ENCODE measurements at regions not wholly inside any gene's neighbourhood (a gene's known extent, or its start where the extent isn't known, plus 50 kb on each side); places are given as distances from the start of the nearest gene placed in this dataset.
A peak's percentile ranks its signal among the peaks of the same experiment; 100 is the strongest.

- DNase-seq = no peak
Observed at GRCh38 chr13:31048521-31048920, 113.2 kb downstream of the HSPH1 start.

- DNase-seq = peak; percentile 92
Observed at GRCh38 chr13:31046711-31047279, 114.3 kb downstream of the TEX26 start.

DNA sequence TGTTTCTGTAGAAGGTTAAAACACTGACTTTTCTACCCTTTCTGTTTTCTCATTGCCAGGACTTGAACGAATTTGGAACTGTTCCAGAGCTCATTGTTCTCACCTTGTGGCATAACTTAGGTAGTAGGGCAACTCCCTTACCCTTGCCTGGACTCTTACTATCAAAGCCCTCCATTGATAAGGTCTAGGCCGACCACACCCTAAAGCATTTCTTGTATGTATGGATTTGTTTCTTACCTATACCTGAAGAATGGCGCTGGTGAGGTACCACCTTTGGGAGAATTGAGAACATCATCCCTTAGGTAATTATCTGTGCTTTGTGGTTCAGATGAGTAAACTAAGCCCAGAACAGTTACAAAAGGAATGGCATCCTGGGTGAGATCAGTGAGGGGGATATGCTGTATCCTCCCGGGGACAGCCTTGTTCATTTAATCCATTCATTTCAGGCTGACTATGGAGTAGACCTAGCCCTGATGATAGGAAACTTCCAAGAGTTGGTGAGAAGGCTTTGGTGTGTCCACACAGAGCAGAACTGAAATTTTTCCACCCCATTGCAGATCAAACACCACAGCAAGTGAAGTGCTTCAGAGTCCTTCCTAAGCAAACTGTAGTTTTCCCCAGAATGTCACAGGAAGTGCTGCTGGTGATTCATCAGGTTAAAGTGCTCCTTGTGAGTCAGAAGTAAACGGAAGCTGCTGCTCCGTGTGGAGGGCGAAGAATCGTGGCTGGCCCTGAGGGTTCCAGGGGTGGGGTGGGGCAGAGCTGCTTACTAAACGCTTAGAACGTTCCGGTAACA is 113.0 kb downstream of the TEX26 start:
- DNase-seq = peak; percentile 94

DNA sequence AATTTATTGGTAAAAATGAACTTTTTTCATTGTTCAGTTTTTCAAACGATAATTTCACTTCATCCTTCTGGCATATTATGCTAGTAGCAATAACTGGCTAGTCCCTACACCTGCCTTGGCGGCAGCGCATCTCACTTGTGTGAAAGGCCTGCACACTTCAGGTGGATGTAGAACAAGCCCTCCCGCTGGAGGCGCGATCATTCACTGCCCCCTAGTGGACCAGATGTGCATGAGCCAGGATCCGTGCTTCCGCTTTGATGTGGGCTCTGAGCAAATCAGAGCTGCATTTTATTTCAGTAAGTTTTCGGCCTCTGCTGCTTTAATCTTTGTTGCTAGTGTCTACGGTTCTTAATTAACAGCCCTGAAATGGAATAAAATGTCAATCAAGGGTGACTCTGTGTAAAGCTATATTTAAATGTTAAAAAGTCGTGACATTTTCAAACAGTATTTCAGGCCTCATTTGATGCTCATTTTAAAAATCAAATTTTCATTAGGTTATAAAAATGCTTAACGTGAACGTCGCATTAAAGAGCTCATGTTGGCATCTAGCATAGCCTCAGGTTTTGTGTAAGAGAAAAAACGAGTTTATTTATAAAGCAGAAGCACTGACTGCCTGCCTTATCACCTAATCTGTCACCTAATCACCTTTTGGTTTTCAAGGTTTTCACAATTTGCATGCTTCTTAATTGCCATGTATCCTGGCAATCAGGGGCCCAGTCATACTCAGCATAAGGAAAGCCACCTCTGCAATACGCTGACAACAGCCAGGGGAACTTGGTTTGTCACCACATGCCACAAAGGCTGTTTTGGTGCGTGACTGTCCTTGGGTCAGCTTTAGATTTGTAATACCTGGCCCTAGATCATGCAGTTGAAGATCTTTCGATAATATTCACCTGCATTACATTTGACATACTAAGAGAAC is 112.2 kb downstream of the TEX26 start:
- peak; percentile 93 for DNase-seq

GRCh38 chr13:31043957-31044356 is 111.5 kb downstream of the TEX26 start:
- DNase-seq = no peak

GRCh38 chr13:31042481-31043165 is 110.2 kb downstream of the TEX26 start:
- no peak for DNase-seq

- DNase-seq = no peak
Observed at GRCh38 chr13:31042049-31042448, 109.6 kb downstream of the TEX26 start.

DNA sequence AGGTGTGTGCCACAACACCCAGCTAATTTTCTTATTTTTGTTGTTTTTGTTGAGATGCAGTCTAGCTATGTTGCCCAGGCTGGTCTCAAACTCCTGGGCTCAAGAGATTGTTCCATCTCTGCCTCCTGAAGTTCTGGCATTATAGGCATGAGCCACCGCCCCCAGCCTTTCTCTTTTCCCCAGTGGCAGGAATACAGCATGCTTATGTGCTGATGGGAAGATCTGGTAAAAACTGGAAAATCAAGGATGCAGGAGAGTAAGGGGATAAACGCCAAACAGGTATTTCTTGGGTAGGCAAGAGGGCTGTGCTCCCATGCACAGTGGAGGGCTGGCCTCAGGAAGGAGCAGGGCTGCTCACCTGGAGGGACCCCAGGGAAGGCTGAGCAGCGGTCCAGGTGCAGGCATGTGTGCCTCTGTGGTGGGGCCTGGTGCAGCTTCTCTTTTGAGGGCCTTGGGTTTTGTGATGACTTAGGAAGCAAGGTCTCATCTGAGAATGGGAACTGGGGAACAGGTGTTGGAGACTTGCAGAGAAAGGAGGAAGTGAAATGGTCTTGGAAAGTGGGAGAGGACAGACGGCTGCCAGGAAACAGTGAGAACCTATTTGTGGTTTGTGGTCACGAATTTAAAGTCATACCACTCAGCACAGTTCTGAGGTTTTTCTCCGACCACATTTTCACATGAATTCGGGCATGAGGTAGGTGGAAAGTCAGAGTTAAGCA is 106.5 kb downstream of the TEX26 start:
- DNase-seq = peak; percentile 12

DNA sequence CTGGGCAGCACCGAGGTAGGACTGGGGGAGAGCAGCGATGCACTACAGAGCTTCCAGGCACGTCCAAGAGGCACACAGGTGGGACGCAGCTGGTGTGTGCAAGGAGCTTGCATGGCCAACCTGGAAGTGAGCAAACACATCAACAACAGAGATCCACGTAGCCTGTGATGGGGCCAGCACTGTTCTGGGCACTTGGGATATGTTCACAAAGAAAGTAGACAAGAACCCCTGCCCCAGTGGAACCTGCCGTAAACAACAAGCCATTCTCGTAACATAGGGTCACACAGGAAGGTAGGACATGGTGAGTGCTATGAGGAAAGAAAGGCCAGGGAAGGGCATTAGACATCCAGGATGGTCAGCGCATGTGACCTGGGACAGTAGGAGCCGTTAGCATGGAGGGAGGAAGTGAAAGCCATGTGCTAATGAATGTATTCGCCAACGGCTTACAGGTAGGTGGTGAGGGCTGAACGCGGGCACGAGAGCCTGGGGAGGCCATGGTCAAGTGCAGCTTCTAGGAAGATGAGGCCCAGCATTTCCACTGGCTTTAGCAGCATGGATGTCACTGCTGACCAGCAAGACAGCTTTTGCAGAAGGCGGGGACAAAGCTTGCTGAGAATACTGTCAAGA is 105.5 kb downstream of the TEX26 start:
- DNase-seq = no peak

DNA sequence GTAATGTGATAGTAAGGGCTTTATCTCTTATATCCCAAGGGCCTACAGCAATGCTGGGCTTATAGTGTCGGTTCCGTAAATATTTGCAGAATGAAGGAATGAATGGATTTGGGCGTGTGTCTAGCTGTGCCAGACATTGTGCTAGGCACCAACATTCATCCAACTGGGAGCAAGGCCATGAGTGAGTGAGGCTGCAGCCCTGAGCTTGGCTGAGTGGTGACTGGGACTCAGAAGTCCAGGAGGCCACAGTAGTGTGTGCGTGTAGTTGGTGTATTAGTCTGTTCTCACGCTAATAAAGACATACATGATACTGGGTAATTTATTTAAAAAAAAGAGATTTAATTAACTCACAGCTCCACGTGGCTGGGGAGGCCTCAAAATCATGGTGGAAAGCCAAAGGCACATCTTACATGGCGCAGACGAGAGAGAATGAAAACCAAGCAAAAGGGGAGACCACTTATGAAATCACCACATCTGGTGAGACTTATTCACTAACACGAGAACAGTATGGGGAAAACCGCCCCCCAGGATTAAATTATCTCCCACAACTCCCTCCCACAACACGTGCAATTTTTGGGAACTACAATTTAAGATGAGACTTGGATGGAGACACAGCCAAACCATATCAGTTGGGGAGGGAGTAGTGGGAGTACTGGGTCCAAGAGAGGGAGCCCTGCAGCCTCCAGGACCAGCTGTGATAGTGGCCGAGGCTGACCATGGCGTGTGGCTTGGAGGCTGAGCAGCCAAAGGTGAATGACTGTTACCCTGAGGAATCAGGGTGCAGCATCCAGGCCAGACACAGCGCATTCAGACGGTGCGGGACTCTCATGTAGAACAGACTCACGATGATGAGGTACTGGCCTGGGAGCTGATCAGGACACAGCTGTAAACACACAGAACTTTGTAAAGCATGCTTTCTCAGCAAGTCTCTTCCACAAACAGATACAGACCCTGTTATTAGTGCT is 104.6 kb downstream of the TEX26 start:
- no peak for DNase-seq

DNA sequence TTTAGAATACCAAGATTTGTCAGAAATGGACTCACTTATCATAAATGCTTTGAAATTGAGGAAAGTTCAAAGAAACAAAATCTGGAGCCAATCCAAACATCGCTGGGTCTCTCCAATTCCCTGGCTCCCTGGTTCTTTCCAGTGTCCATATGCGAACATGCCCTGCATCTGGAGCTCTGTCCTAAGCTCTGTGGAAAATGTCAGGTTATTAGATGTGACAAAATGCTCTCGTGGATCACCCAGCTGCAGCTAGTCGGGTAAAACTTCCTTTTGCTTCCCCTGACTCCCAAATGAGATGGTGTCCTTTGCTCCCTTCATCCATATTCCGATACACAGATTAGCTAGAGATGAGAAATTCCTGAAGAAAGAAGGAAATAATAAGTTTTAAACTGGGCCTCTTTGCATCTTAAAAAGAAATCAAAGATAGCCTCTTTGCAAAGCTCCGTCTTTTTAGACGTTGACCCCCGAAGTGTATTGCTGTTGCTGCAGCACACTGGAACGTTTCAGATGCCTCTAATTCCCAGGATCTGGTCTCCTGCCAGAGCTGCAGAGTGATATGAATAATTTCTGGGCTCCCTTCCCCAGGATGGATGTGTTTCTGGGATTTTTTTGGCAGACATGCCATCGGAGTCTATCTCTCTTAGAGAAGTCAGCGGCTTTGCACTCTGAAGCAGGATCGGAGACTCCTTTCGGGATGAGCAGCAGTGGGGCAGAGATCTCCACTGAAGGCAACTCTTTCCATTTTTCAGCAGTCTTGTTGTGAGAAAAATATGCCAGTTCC is 102.9 kb downstream of the TEX26 start:
- DNase-seq = no peak

DNA sequence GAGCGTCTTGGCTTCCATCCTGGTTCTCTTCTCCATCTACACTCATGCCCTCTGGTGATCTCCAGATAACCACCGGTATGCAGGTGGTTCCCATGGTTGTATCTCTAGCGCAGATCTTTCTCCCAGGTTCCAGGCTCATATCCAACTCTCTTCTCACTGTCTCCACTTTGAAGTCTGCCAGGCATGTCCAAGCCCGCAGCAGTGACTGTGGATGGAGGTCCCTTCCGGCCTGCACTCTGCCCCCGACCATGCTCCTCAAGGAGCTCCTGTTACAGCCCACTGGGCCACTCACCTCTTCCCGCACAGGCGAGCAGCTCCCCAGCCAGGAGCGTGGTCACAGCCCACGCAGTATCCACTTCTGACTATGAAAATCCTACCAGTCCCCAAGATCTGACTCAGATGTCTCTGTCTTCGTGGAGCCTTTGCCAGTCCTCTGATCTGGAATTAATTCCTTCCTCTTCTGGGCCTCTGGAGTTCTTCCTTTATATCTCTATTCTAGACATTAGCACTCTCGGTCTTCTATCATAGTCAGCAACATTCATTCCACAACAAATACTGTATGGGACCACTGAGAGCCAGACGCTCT is 100.2 kb downstream of the TEX26 start:
- no peak for DNase-seq

DNA sequence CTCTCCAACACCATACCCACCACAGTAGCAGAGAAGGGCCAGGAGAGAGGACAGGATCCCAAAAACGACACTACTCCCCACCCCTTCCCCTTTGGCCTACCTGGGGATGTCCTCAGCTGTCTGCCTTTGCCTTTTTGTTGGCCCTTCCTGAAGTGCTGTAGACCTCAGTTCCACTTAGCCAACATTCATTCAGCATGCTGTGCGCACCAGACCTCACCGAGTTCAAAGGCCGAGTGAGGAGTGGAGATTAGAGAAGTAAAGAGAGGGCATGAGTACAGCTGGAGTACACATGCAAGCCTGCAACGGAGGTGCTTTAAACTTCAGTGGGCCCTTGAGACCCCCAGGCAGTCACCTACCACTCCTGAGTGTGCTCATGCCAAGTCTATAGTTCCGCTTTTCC is 99.0 kb downstream of the TEX26 start:
- no peak for DNase-seq

GRCh38 chr13:31029102-31029501 is 96.6 kb downstream of the TEX26 start:
- DNase-seq = peak; percentile 34

GRCh38 chr13:31027136-31027535 is 94.7 kb downstream of the TEX26 start:
- DNase-seq = no peak

Data from DMS53 (cell line).